B cell (primary cell): ENCODE measurements at regions not wholly inside any gene's neighbourhood (a gene's known extent, or its start where the extent isn't known, plus 50 kb on each side); places are given as distances from the start of the nearest gene placed in this dataset.

Source experiments
- ATAC-seq: fragments of 200-7000 bp; cut with Tn5 transposase; one replicate; pipeline ENCODE4 v1.10.0; 2021; ENCODE audit warnings: low read depth, mild to moderate bottlenecking, moderate number of reproducible peaks, moderate library complexity
- CTCF ChIA-PET: fragments of 350-600 bp; sonication (Branson Sonifier 250); formaldehyde crosslinking; loops from one replicate; lab custom pipeline; 2021; ENCODE audit warnings: antibody characterized with exemption, inconsistent platforms; lab: Charles Lee
- POLR2A ChIA-PET: fragments of 350-600 bp; sonication (Branson Sonifier 250); formaldehyde crosslinking; loops from one replicate; lab custom pipeline; 2021; ENCODE audit warnings: antibody characterized with exemption; lab: Charles Lee
- DNase-seq: peaks from one replicate; pipeline ENCODE4 v3.0.0; 2013
- H2AFZ ChIP-seq: 2 replicates; pipeline ENCODE4 v1.6.1; 2012; ENCODE audit warnings: mild to moderate bottlenecking, low read depth, low read length; ENCODE audit not compliant: insufficient read depth, poor library complexity, severe bottlenecking
- H3K27ac ChIP-seq, 2 donors: 1 replicate in 1 of 2; 2 replicates in 1 of 2; pipeline ENCODE4 v1.5.1; 2012 to 2013; ENCODE audit warnings: low read length in 2 of 2, mild to moderate bottlenecking in 2 of 2, moderate library complexity in 1 of 2
- H3K27me3 ChIP-seq, 4 experiments: fragments of 200-600 bp in 1 of 4; sonication (generic) in 1 of 4; replicated peaks in 1 of 4; 1 replicate in 2 of 4; 2 replicates in 2 of 4; pipeline versions ENCODE4 v1.6.1 to v1.7.0; 2013 to 2016; ENCODE audit warnings: low read length in 3 of 4, mild to moderate bottlenecking in 2 of 4, mixed read lengths in 1 of 4, moderate library complexity in 1 of 4; ENCODE audit not compliant: insufficient read depth in 4 of 4, control insufficient read depth in 3 of 4; ENCODE audit errors: control extremely low read depth in 1 of 4
- H3K36me3 ChIP-seq, 2 experiments: replicated peaks in 1 of 2; 1 replicate in 1 of 2; 2 replicates in 1 of 2; pipeline versions ENCODE4 v1.6.1 to v1.7.1; 2013; ENCODE audit warnings: low read length in 1 of 2; ENCODE audit not compliant: insufficient read depth in 2 of 2, control insufficient read depth in 1 of 2; ENCODE audit errors: control extremely low read depth in 1 of 2, extremely low read depth in 1 of 2
- H3K4me1 ChIP-seq, 2 donors: fragments of 200-600 bp in 1 of 2; sonication (generic) in 1 of 2; 1 replicate in 1 of 2; 2 replicates in 1 of 2; pipeline versions ENCODE4 v1.5.1 to v1.6.1; 2013 to 2017; ENCODE audit warnings: low read length in 2 of 2; ENCODE audit not compliant: control insufficient read depth in 2 of 2, insufficient read depth in 2 of 2
- H3K4me2 ChIP-seq: replicated peaks from 2 replicates; pipeline ENCODE3; 2012; ENCODE audit warnings: mild to moderate bottlenecking, low read depth, low read length; ENCODE audit not compliant: poor library complexity, severe bottlenecking
- H3K4me3 ChIP-seq, 5 experiments: fragments of 200-600 bp in 1 of 5; sonication (generic) in 1 of 5; 1 replicate in 3 of 5; 2 replicates in 2 of 5; pipeline versions ENCODE4 v1.5.1 to v1.7.0; 2011 to 2016; ENCODE audit warnings: low read length in 4 of 5, mild to moderate bottlenecking in 4 of 5, low read depth in 2 of 5, control low read depth in 1 of 5, moderate library complexity in 1 of 5; ENCODE audit not compliant: insufficient read depth in 1 of 5; ENCODE audit errors: control extremely low read depth in 1 of 5, extremely low read depth in 1 of 5
- H3K79me2 ChIP-seq: fragments of 200-600 bp; sonication (generic); one replicate; pipeline ENCODE4 v1.6.0; 2016; ENCODE audit warnings: low read length; ENCODE audit not compliant: control insufficient read depth, insufficient read depth
- H3K9ac ChIP-seq: fragments of 200-600 bp; sonication (generic); 2 replicates; pipeline ENCODE4 v1.6.1; 2017; ENCODE audit warnings: mild to moderate bottlenecking, low read length, moderate library complexity
- H3K9me3 ChIP-seq, 3 donors: one replicate each; pipeline versions ENCODE4 v1.6.1 to v1.7.1; 2013; ENCODE audit warnings: low read length in 2 of 3; ENCODE audit not compliant: control insufficient read depth in 2 of 3, insufficient read depth in 1 of 3; ENCODE audit errors: control extremely low read depth in 1 of 3
- H4K20me1 ChIP-seq: 2 replicates; pipeline ENCODE4 v1.6.0; 2012; ENCODE audit warnings: mild to moderate bottlenecking, low read length; ENCODE audit not compliant: insufficient read depth, control insufficient read depth, poor library complexity, severe bottlenecking
- H3K27ac Mint-ChIP-seq: one replicate; pipeline ENCODE4 v1.8.0; 2021; ENCODE audit warnings: mixed read lengths
- H3K27me3 Mint-ChIP-seq: one replicate; pipeline ENCODE4 v1.8.0; 2021; ENCODE audit warnings: mixed read lengths
- H3K4me1 Mint-ChIP-seq: one replicate; pipeline ENCODE4 v1.8.0; 2021; ENCODE audit warnings: mixed read lengths
- H3K4me3 Mint-ChIP-seq: one replicate; pipeline ENCODE4 v1.8.0; 2021; ENCODE audit warnings: mixed read lengths
- H3K9me3 Mint-ChIP-seq: one replicate; pipeline ENCODE4 v1.8.0; 2022; ENCODE audit warnings: mixed read lengths; ENCODE audit not compliant: insufficient read depth
- CTCF ChIP-seq: fragments of 200-600 bp; IDR thresholded peaks from one replicate; pipeline ENCODE4 v1.8.0; 2022; ENCODE audit warnings: antibody characterized with exemption, mild to moderate bottlenecking
- EZH2 ChIP-seq: IDR thresholded peaks from 2 replicates; pipeline ENCODE4 v1.6.1; 2012; ENCODE audit warnings: borderline replicate concordance, low read depth, mild to moderate bottlenecking, moderate library complexity, low read length; ENCODE audit not compliant: insufficient read depth, poor library complexity, severe bottlenecking
- WGBS: methylation state at CpG from one replicate; pipeline ENCODE4 v1.1.5; 2013; ENCODE audit warnings: missing lambda C conversion rate; ENCODE audit not compliant: insufficient coverage; 5-methylcytosine and 5-hydroxymethylcytosine counted together
- intact Hi-C: fragments of 100-400 bp; cut with micrococcal nuclease; formaldehyde crosslinking; loops from one replicate; pipeline ENCODE4 v1.10.0; 2022

- Mint-ChIP-seq H3K4me1 (peaks cover 29% of the 10 kb centered on the region), H3K27me3 (no peaks in the 10 kb centered on the region), H3K9me3 (no peaks in the 10 kb centered on the region), H3K27ac (no peak overlapping the region), H3K4me3 (no peak overlapping the region)
- no peak for DNase-seq
- Histone ChIP-seq H3K4me1 (peaks cover 5 to 20% of the 10 kb centered on the region in 2 donors), H3K9me3 (no peaks in the 10 kb centered on the region), H3K79me2 (no peaks in the 10 kb centered on the region), H4K20me1 (no peaks in the 10 kb centered on the region), H3K27ac (no peak overlapping the region), H3K4me2 (no peak overlapping the region), H3K9ac (no peak overlapping the region), H3K4me3 (no peak overlapping the region), H3K36me3 (no peaks in the 10 kb centered on the region), H3K27me3 (no peaks in the 10 kb centered on the region), H2AFZ (no peak overlapping the region)
- intact Hi-C loops = no loop called here
- CTCF ChIA-PET = interaction anchor here (1.1 kb wide), 1 partner anchor 10 kb away, joined by 3 read pairs; no protein-coding TSS in a partner anchor
- no CpG with 5 or more reads among the region's 1 CpG for WGBS
- POLR2A ChIA-PET = no interaction called here
- TF ChIP-seq EZH2 (no peak), CTCF (no peak)
- ATAC-seq = no peak
Measured at GRCh38 chr5:89083791-89084190, 200.8 kb upstream of the MEF2C start.

GRCh38 chr5:89081360-89081759 is 198.4 kb upstream of the MEF2C start:
- peak overlapping the region; percentile 12 for H2AFZ ChIP-seq
- no peak overlapping the region for H3K27ac ChIP-seq
- CTCF ChIA-PET = interaction anchor here (1.1 to 2.5 kb wide), 3 partner anchors 197 to 354 kb away, joined by 3 to 9 read pairs (median 6); no protein-coding TSS in a partner anchor
- no peaks in the 10 kb centered on the region for H4K20me1 ChIP-seq
- intact Hi-C loops = no loop called here
- peak; percentile 32 for DNase-seq
- Mint-ChIP-seq H3K9me3 (no peaks in the 10 kb centered on the region), H3K4me3 (peak overlapping the region; percentile 62), H3K4me1 (peaks cover 22% of the 10 kb centered on the region), H3K27ac (peak overlapping the region; percentile 54), H3K27me3 (no peaks in the 10 kb centered on the region)
- POLR2A ChIA-PET = no interaction called here
- H3K9ac ChIP-seq = no peak overlapping the region
- H3K79me2 ChIP-seq = no peaks in the 10 kb centered on the region
- H3K4me1 ChIP-seq = peaks cover 5 to 15% of the 10 kb centered on the region in 2 donors
- H3K9me3 ChIP-seq = no peaks in the 10 kb centered on the region
- WGBS = 0% methylated on average over 2 of the region's 2 CpGs
- H3K4me3 ChIP-seq = peak overlapping the region in 1 of 5 experiments; percentile 23
- no peaks in the 10 kb centered on the region for H3K27me3 ChIP-seq
- no peaks in the 10 kb centered on the region for H3K36me3 ChIP-seq
- H3K4me2 ChIP-seq = peak overlapping the region; percentile 45
- TF ChIP-seq EZH2 = no peak
- TF ChIP-seq CTCF = no peak
- ATAC-seq = peak; percentile 61
